ENCODE measurements at regions not wholly inside any gene's neighbourhood (a gene's known extent, or its start where the extent isn't known, plus 50 kb on each side); places are given as distances from the start of the nearest gene placed in this dataset.

GRCh38 chr12:88775742-88776151, 195.5 kb upstream of the KITLG start:
- H3K9ac ChIP-seq (ENCODE audit: low read depth, low read length): no peak overlapping the region
- no peaks in the 10 kb centered on the region for H3K36me3 ChIP-seq (ENCODE audit: control insufficient read depth, insufficient read depth, low read length)

GRCh38 chr12:88767699-88768098, 187.4 kb upstream of the KITLG start:
- no peaks in the 10 kb centered on the region for H3K36me3 ChIP-seq (ENCODE audit: control insufficient read depth, insufficient read depth, low read length)

More at GRCh38 chr12:88775742-88776151, 195.5 kb upstream of the KITLG start:
- no peaks in the 10 kb centered on the region; the same call in 1 of the 2 replicates for H3K4me1 ChIP-seq (ENCODE audit: control insufficient read depth, insufficient read depth, low read length)
- H3K27ac ChIP-seq (ENCODE audit: low read depth, low read length): no peak overlapping the region
- H3K9me3 ChIP-seq (ENCODE audit: control insufficient read depth, insufficient read depth, low read length): no peaks in the 10 kb centered on the region
- no peak overlapping the region for H3K4me3 ChIP-seq (ENCODE audit: low read depth, low read length)
- no peaks in the 10 kb centered on the region for H3K27me3 ChIP-seq (ENCODE audit: control insufficient read depth, insufficient read depth, low read length)

GRCh38 chr12:88764781-88765480, 184.7 kb upstream of the KITLG start:
- peaks cover 18% of the 10 kb centered on the region for H3K4me1 ChIP-seq (ENCODE audit: control insufficient read depth, insufficient read depth, low read length)
- no peaks in the 10 kb centered on the region for H3K36me3 ChIP-seq (ENCODE audit: control insufficient read depth, insufficient read depth, low read length)
- H3K27me3 ChIP-seq (ENCODE audit: control insufficient read depth, insufficient read depth, low read length): no peaks in the 10 kb centered on the region
- H3K27ac ChIP-seq (ENCODE audit: low read depth, low read length): peak overlapping the region; percentile 17
- no peaks in the 10 kb centered on the region for H3K9me3 ChIP-seq (ENCODE audit: control insufficient read depth, insufficient read depth, low read length)
- no peak overlapping the region for H3K9ac ChIP-seq (ENCODE audit: low read depth, low read length)
- H3K4me3 ChIP-seq (ENCODE audit: low read depth, low read length): no peak overlapping the region

More at GRCh38 chr12:88767699-88768098, 187.4 kb upstream of the KITLG start:
- Histone ChIP-seq H3K27me3 (ENCODE audit: control insufficient read depth, insufficient read depth, low read length) (no peaks in the 10 kb centered on the region), H3K27ac (ENCODE audit: low read depth, low read length) (no peak overlapping the region), H3K9me3 (ENCODE audit: control insufficient read depth, insufficient read depth, low read length) (no peaks in the 10 kb centered on the region), H3K4me1 (ENCODE audit: control insufficient read depth, insufficient read depth, low read length) (peaks cover 18% of the 10 kb centered on the region), H3K4me3 (ENCODE audit: low read depth, low read length) (no peak overlapping the region), H3K9ac (ENCODE audit: low read depth, low read length) (no peak overlapping the region)

- Histone ChIP-seq H3K27ac (ENCODE audit: low read depth, low read length) (no peak overlapping the region), H3K9ac (ENCODE audit: low read depth, low read length) (no peak overlapping the region), H3K4me1 (ENCODE audit: control insufficient read depth, insufficient read depth, low read length) (peaks cover 18% of the 10 kb centered on the region), H3K4me3 (ENCODE audit: low read depth, low read length) (no peak overlapping the region), H3K27me3 (ENCODE audit: control insufficient read depth, insufficient read depth, low read length) (no peaks in the 10 kb centered on the region), H3K36me3 (ENCODE audit: control insufficient read depth, insufficient read depth, low read length) (no peaks in the 10 kb centered on the region), H3K9me3 (ENCODE audit: control insufficient read depth, insufficient read depth, low read length) (no peaks in the 10 kb centered on the region)
Observed at GRCh38 chr12:88763536-88764100, 183.3 kb upstream of the KITLG start.

- Histone ChIP-seq H3K27me3 (ENCODE audit: control insufficient read depth, insufficient read depth, low read length) (no peaks in the 10 kb centered on the region), H3K36me3 (ENCODE audit: control insufficient read depth, insufficient read depth, low read length) (no peaks in the 10 kb centered on the region), H3K9me3 (ENCODE audit: control insufficient read depth, insufficient read depth, low read length) (no peaks in the 10 kb centered on the region), H3K4me1 (ENCODE audit: control insufficient read depth, insufficient read depth, low read length) (no peaks in the 10 kb centered on the region), H3K27ac (ENCODE audit: low read depth, low read length) (no peak overlapping the region), H3K4me3 (ENCODE audit: low read depth, low read length) (no peak overlapping the region), H3K9ac (ENCODE audit: low read depth, low read length) (no peak overlapping the region)
Observed at GRCh38 chr12:88758176-88758575, 177.9 kb upstream of the KITLG start.

GRCh38 chr12:88756917-88757316, 176.6 kb upstream of the KITLG start:
- Histone ChIP-seq H3K27ac (ENCODE audit: low read depth, low read length) (no peak overlapping the region), H3K4me3 (ENCODE audit: low read depth, low read length) (no peak overlapping the region), H3K27me3 (ENCODE audit: control insufficient read depth, insufficient read depth, low read length) (no peaks in the 10 kb centered on the region), H3K4me1 (ENCODE audit: control insufficient read depth, insufficient read depth, low read length) (no peaks in the 10 kb centered on the region), H3K36me3 (ENCODE audit: control insufficient read depth, insufficient read depth, low read length) (no peaks in the 10 kb centered on the region), H3K9me3 (ENCODE audit: control insufficient read depth, insufficient read depth, low read length) (no peaks in the 10 kb centered on the region), H3K9ac (ENCODE audit: low read depth, low read length) (no peak overlapping the region)

GRCh38 chr12:88756153-88756552, 175.9 kb upstream of the KITLG start:
- H3K27ac ChIP-seq (ENCODE audit: low read depth, low read length): no peak overlapping the region
- H3K4me3 ChIP-seq (ENCODE audit: low read depth, low read length): no peak overlapping the region
- H3K9me3 ChIP-seq (ENCODE audit: control insufficient read depth, insufficient read depth, low read length): no peaks in the 10 kb centered on the region
- H3K9ac ChIP-seq (ENCODE audit: low read depth, low read length): no peak overlapping the region
- no peaks in the 10 kb centered on the region for H3K36me3 ChIP-seq (ENCODE audit: control insufficient read depth, insufficient read depth, low read length)
- no peaks in the 10 kb centered on the region for H3K27me3 ChIP-seq (ENCODE audit: control insufficient read depth, insufficient read depth, low read length)
- H3K4me1 ChIP-seq (ENCODE audit: control insufficient read depth, insufficient read depth, low read length): no peaks in the 10 kb centered on the region

- no peaks in the 10 kb centered on the region for H3K27me3 ChIP-seq (ENCODE audit: control insufficient read depth, insufficient read depth, low read length)
- H3K9ac ChIP-seq (ENCODE audit: low read depth, low read length): no peak overlapping the region
- H3K9me3 ChIP-seq (ENCODE audit: control insufficient read depth, insufficient read depth, low read length): no peaks in the 10 kb centered on the region
- H3K4me1 ChIP-seq (ENCODE audit: control insufficient read depth, insufficient read depth, low read length): no peaks in the 10 kb centered on the region
- no peak overlapping the region for H3K4me3 ChIP-seq (ENCODE audit: low read depth, low read length)
- no peaks in the 10 kb centered on the region for H3K36me3 ChIP-seq (ENCODE audit: control insufficient read depth, insufficient read depth, low read length)
- H3K27ac ChIP-seq (ENCODE audit: low read depth, low read length): no peak overlapping the region
Observed at GRCh38 chr12:88753707-88754106, 173.4 kb upstream of the KITLG start.

GRCh38 chr12:88753066-88753465, 172.8 kb upstream of the KITLG start:
- H3K4me1 ChIP-seq (ENCODE audit: control insufficient read depth, insufficient read depth, low read length): no peaks in the 10 kb centered on the region; the same call in 1 of the 2 replicates
- no peak overlapping the region for H3K9ac ChIP-seq (ENCODE audit: low read depth, low read length)
- no peaks in the 10 kb centered on the region for H3K36me3 ChIP-seq (ENCODE audit: control insufficient read depth, insufficient read depth, low read length)
- H3K9me3 ChIP-seq (ENCODE audit: control insufficient read depth, insufficient read depth, low read length): no peaks in the 10 kb centered on the region
- no peak overlapping the region for H3K27ac ChIP-seq (ENCODE audit: low read depth, low read length)
- H3K4me3 ChIP-seq (ENCODE audit: low read depth, low read length): no peak overlapping the region
- H3K27me3 ChIP-seq (ENCODE audit: control insufficient read depth, insufficient read depth, low read length): no peaks in the 10 kb centered on the region

- H3K27me3 ChIP-seq (ENCODE audit: control insufficient read depth, insufficient read depth, low read length): no peaks in the 10 kb centered on the region
- no peak overlapping the region for H3K9ac ChIP-seq (ENCODE audit: low read depth, low read length)
- no peak overlapping the region for H3K27ac ChIP-seq (ENCODE audit: low read depth, low read length)
- H3K36me3 ChIP-seq (ENCODE audit: control insufficient read depth, insufficient read depth, low read length): no peaks in the 10 kb centered on the region
- no peaks in the 10 kb centered on the region for H3K9me3 ChIP-seq (ENCODE audit: control insufficient read depth, insufficient read depth, low read length)
- no peaks in the 10 kb centered on the region; the same call in 1 of the 2 replicates for H3K4me1 ChIP-seq (ENCODE audit: control insufficient read depth, insufficient read depth, low read length)
- H3K4me3 ChIP-seq (ENCODE audit: low read depth, low read length): no peak overlapping the region
Observed at GRCh38 chr12:88752183-88752582, 171.9 kb upstream of the KITLG start.

GRCh38 chr12:88750867-88751543, 170.7 kb upstream of the KITLG start:
- Histone ChIP-seq H3K4me1 (ENCODE audit: control insufficient read depth, insufficient read depth, low read length) (no peaks in the 10 kb centered on the region; the same call in 1 of the 2 replicates), H3K4me3 (ENCODE audit: low read depth, low read length) (no peak overlapping the region), H3K36me3 (ENCODE audit: control insufficient read depth, insufficient read depth, low read length) (no peaks in the 10 kb centered on the region), H3K9ac (ENCODE audit: low read depth, low read length) (no peak overlapping the region), H3K9me3 (ENCODE audit: control insufficient read depth, insufficient read depth, low read length) (no peaks in the 10 kb centered on the region), H3K27me3 (ENCODE audit: control insufficient read depth, insufficient read depth, low read length) (no peaks in the 10 kb centered on the region), H3K27ac (ENCODE audit: low read depth, low read length) (no peak overlapping the region)
